ENCODE measurements at regions not wholly inside any gene's neighbourhood (a gene's known extent, or its start where the extent isn't known, plus 50 kb on each side); places are given as distances from the start of the nearest gene placed in this dataset.
"Not testable (repeated sequence)": the region's sequence is repeated elsewhere in the genome, so short reads cannot be mapped to it uniquely, and the experiment has no call there.

- DNase-seq (ENCODE audit: low spot score) = no peak
Observed at GRCh38 chr3:190988102-190988501, 125.6 kb upstream of the GMNC start.

GRCh38 chr3:190984502-190985244, 122.2 kb upstream of the GMNC start:
- no peak for DNase-seq (ENCODE audit: low spot score)

DNA sequence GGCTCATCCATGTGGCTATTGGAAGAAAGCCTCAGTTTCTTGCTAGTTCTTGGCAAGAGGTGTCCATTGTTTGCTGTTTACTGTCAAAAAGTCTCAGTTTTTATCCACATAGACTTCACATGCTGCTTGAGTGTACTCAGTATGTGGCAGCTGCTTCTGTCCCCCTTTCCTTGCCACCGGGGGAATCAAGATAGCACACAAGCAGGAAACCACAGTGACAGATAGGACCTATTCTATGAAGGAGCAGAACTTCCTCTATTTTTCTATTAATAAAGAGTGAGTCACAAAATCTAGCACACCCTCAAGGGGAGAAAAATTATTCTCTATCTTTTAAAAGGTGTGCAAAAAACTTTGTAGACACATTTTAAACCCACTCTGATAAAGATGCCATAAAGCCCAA, 121.4 kb upstream of the GMNC start:
- no peak for DNase-seq (ENCODE audit: low spot score)

DNA sequence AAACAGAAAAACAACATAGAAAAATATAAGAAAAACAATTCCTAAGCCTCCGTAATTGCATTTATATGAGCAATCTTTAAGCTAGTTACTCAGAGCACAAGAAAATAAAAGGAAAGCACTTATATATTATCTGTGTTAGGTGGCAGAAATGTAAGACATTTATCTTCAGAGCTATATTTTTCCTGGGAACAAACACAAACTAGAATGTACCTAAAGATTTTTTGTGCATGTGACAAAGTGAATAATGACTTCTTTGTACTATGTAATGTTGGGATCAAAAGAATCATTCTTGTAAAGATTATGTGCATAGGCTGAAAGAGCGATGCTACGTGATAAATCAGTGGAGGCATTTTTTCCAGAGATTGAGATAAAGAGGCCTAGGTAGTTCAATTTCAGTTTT, 111.3 kb upstream of the GMNC start:
- no peak for DNase-seq (ENCODE audit: low spot score)

GRCh38 chr3:190972840-190973270, 110.4 kb upstream of the GMNC start:
- DNase-seq (ENCODE audit: low spot score) = no peak

DNA sequence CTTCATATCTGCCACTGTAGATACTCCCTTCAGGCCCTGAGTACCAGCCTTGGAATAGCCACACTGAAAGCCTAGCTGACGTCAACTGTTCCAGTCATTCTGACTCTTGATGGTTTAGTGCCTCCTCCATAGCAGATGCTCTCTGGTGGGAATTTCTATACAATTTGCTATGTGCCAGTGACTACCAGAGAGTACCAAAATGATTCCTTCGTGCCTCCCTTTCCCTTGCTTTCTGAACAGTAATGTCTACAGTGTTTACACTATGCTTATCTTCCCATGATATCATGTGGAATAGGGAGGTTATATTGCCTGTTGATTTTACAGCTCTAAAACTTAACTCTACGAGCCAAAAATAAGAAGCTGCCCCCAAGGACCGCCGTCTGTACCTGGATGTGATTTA, 109.7 kb upstream of the GMNC start:
- DNase-seq (ENCODE audit: low spot score) = no peak

- no peak for DNase-seq (ENCODE audit: low spot score)
Observed at GRCh38 chr3:190970560-190970959, 108.1 kb upstream of the GMNC start.

- DNase-seq (ENCODE audit: low spot score) = no peak
Observed at GRCh38 chr3:190968616-190969015, 106.1 kb upstream of the GMNC start.

DNA sequence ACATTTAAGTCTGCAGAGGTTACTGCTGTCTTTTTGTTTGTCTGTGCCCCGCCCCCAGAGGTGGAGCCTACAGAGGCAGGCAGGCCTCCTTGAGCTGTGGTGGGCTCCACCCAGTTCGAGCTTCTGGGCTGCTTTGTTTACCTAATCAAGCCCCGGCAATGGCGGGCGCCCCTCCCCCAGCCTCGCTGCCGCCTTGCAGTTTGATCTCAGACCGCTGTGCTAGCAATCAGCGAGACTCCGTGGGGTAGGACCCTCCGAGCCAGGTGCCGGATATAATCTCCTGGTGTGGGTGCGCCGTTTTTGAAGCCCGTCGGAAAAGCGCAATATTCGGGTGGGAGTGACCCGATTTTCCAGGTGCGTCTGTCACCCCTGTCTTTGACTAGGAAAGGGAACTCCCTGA, 102.4 kb upstream of the GMNC start:
- not testable (repeated sequence) for DNase-seq (ENCODE audit: low spot score)

- no peak for DNase-seq (ENCODE audit: low spot score)
Observed at GRCh38 chr3:190959077-190959476, 96.6 kb upstream of the GMNC start.

- no peak for DNase-seq (ENCODE audit: low spot score)
Observed at GRCh38 chr3:190941694-190942260, 79.3 kb upstream of the GMNC start.

DNA sequence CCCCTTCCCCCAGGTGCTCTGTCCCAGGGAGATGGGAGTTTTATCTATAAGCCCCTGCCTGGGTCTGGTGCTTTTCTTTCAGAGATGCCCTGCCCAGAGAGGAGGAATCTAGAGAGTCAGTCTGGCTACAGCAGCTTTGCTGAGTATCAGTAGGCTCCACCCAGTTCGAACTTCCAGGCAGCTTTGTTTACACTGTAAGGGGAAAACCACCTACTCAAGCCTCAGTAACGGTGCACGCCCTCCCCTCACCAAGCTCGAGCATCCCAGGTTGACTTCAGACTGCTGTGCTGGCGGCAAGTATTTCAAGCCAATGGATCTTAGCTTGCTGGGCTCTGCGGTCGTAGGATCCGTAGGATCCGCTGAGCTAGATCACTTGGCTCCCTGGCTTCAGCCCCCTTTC, 72.1 kb upstream of the GMNC start:
- DNase-seq (ENCODE audit: low spot score) = not testable (repeated sequence)

DNA sequence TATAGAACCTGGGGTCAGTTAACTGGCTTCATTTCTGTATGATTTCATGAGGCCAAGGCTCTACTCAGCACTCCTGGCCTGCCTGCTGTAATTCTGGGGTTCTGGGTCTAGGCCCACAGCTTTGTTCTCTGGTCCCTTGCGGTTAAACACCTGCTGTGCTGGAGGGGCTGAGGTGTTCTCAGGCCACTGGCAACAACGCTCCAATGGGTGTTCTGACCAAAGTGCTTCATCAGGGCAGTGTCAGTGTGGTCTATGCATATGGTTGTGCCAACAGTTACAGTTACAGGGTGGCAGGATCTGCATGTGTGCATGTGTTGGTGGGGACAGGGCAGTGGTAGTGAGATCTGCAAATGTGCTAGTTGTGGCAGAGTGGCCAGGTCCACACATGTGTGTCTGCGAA, 64.1 kb upstream of the GMNC start:
- no peak for DNase-seq (ENCODE audit: low spot score)

- no peak for DNase-seq (ENCODE audit: low spot score)
Observed at GRCh38 chr3:190912736-190913135, 50.2 kb upstream of the GMNC start.

All from AG20443 (cell line).